ENCODE measurements at regions not wholly inside any gene's neighbourhood (a gene's known extent, or its start where the extent isn't known, plus 50 kb on each side); places are given as distances from the start of the nearest gene placed in this dataset.

- TF ChIP-seq ATF3 (IDR thresholded peaks at IDR 0.05) (no peak), POLR2AphosphoS5 (IDR thresholded peaks at IDR 0.05; ENCODE audit: low read depth, low read length) (no peak), CTCF (IDR thresholded peaks at IDR 0.05 in 2 of 3, conservative IDR thresholded peaks at IDR 0.05 in 1 of 3; ENCODE audit: borderline replicate concordance in 1 of 3, insufficient read depth in 1 of 3, low read depth in 2 of 3, low read length in 2 of 3) (no peak), POLR2A (IDR thresholded peaks at IDR 0.05; ENCODE audit: borderline replicate concordance, extremely low read depth, insufficient read depth, insufficient read length) (no peak), EGR1 (IDR thresholded peaks at IDR 0.05; ENCODE audit: low read depth) (no peak), EZH2phosphoT487 (IDR thresholded peaks at IDR 0.05; ENCODE audit: borderline replicate concordance) (no peak)
These were observed 126.4 kb upstream of the HAAO start for GRCh38 chr2:42918671-42919318.
